COLO668 (cell line): ENCODE measurements at regions not wholly inside any gene's neighbourhood (a gene's known extent, or its start where the extent isn't known, plus 50 kb on each side); places are given as distances from the start of the nearest gene placed in this dataset.

Experiments
- DNase-seq: peaks from one replicate; lab custom pipeline; 2025; ENCODE audit not compliant: unreplicated experiment; lab: John Stamatoyannopoulos, UW

- peak; percentile 58 for DNase-seq
Measured at GRCh38 chr13:42720113-42720857, 61.1 kb upstream of the FAM216B start.

GRCh38 chr13:42720858-42721219, 60.5 kb upstream of the FAM216B start:
- DNase-seq = no peak

GRCh38 chr13:42722883-42723539, 58.4 kb upstream of the FAM216B start:
- DNase-seq = no peak

GRCh38 chr13:42728507-42729180, 52.7 kb upstream of the FAM216B start:
- no peak for DNase-seq

GRCh38 chr13:42729857-42730402, 51.5 kb upstream of the FAM216B start:
- DNase-seq = no peak
